ENCODE measurements at regions not wholly inside any gene's neighbourhood (a gene's known extent, or its start where the extent isn't known, plus 50 kb on each side); places are given as distances from the start of the nearest gene placed in this dataset.

- TF ChIP-seq ZNF518B (CRISPR knock-in tag; IDR thresholded peaks at IDR 0.05): no peak
- peak; percentile 33; the same call in 1 of the 2 replicates for TF ChIP-seq ZNF316 (IDR thresholded peaks at IDR 0.05)
- TF ChIP-seq MGA (IDR thresholded peaks at IDR 0.05): no peak
- peak; percentile 17; the same call in 1 of the 2 replicates for TF ChIP-seq ATF4 (CRISPR knock-in tag; IDR thresholded peaks at IDR 0.05)
- TF ChIP-seq ARID4B (CRISPR knock-in tag; IDR thresholded peaks at IDR 0.05): no peak
- no peak for TF ChIP-seq ZNF263 (CRISPR knock-in tag; IDR thresholded peaks at IDR 0.05; ENCODE audit: borderline replicate concordance)
Observed at GRCh38 chr2:196263181-196263747, 91.9 kb upstream of the STK17B start (continued).
